B cell (primary cell): ENCODE measurements at regions not wholly inside any gene's neighbourhood (a gene's known extent, or its start where the extent isn't known, plus 50 kb on each side); places are given as distances from the start of the nearest gene placed in this dataset.

ENCODE experiments used
- ATAC-seq: fragments of 200-7000 bp; cut with Tn5 transposase; one replicate; pipeline ENCODE4 v1.10.0; 2021; ENCODE audit warnings: low read depth, mild to moderate bottlenecking, moderate number of reproducible peaks, moderate library complexity
- CTCF ChIA-PET: fragments of 350-600 bp; sonication (Branson Sonifier 250); formaldehyde crosslinking; loops from one replicate; lab custom pipeline; 2021; ENCODE audit warnings: antibody characterized with exemption, inconsistent platforms; lab: Charles Lee
- POLR2A ChIA-PET: fragments of 350-600 bp; sonication (Branson Sonifier 250); formaldehyde crosslinking; loops from one replicate; lab custom pipeline; 2021; ENCODE audit warnings: antibody characterized with exemption; lab: Charles Lee
- DNase-seq: peaks from one replicate; pipeline ENCODE4 v3.0.0; 2013
- H2AFZ ChIP-seq: 2 replicates; pipeline ENCODE4 v1.6.1; 2012; ENCODE audit warnings: mild to moderate bottlenecking, low read depth, low read length; ENCODE audit not compliant: insufficient read depth, poor library complexity, severe bottlenecking
- H3K27ac ChIP-seq, 2 donors: 1 replicate in 1 of 2; 2 replicates in 1 of 2; pipeline ENCODE4 v1.5.1; 2012 to 2013; ENCODE audit warnings: low read length in 2 of 2, mild to moderate bottlenecking in 2 of 2, moderate library complexity in 1 of 2
- H3K27me3 ChIP-seq, 4 experiments: fragments of 200-600 bp in 1 of 4; sonication (generic) in 1 of 4; replicated peaks in 1 of 4; 1 replicate in 2 of 4; 2 replicates in 2 of 4; pipeline versions ENCODE4 v1.6.1 to v1.7.0; 2013 to 2016; ENCODE audit warnings: low read length in 3 of 4, mild to moderate bottlenecking in 2 of 4, mixed read lengths in 1 of 4, moderate library complexity in 1 of 4; ENCODE audit not compliant: insufficient read depth in 4 of 4, control insufficient read depth in 3 of 4; ENCODE audit errors: control extremely low read depth in 1 of 4
- H3K36me3 ChIP-seq, 2 experiments: replicated peaks in 1 of 2; 1 replicate in 1 of 2; 2 replicates in 1 of 2; pipeline versions ENCODE4 v1.6.1 to v1.7.1; 2013; ENCODE audit warnings: low read length in 1 of 2; ENCODE audit not compliant: insufficient read depth in 2 of 2, control insufficient read depth in 1 of 2; ENCODE audit errors: control extremely low read depth in 1 of 2, extremely low read depth in 1 of 2
- H3K4me1 ChIP-seq, 2 donors: fragments of 200-600 bp in 1 of 2; sonication (generic) in 1 of 2; 1 replicate in 1 of 2; 2 replicates in 1 of 2; pipeline versions ENCODE4 v1.5.1 to v1.6.1; 2013 to 2017; ENCODE audit warnings: low read length in 2 of 2; ENCODE audit not compliant: control insufficient read depth in 2 of 2, insufficient read depth in 2 of 2
- H3K4me2 ChIP-seq: replicated peaks from 2 replicates; pipeline ENCODE3; 2012; ENCODE audit warnings: mild to moderate bottlenecking, low read depth, low read length; ENCODE audit not compliant: poor library complexity, severe bottlenecking
- H3K4me3 ChIP-seq, 5 experiments: fragments of 200-600 bp in 1 of 5; sonication (generic) in 1 of 5; 1 replicate in 3 of 5; 2 replicates in 2 of 5; pipeline versions ENCODE4 v1.5.1 to v1.7.0; 2011 to 2016; ENCODE audit warnings: low read length in 4 of 5, mild to moderate bottlenecking in 4 of 5, low read depth in 2 of 5, control low read depth in 1 of 5, moderate library complexity in 1 of 5; ENCODE audit not compliant: insufficient read depth in 1 of 5; ENCODE audit errors: control extremely low read depth in 1 of 5, extremely low read depth in 1 of 5
- H3K79me2 ChIP-seq: fragments of 200-600 bp; sonication (generic); one replicate; pipeline ENCODE4 v1.6.0; 2016; ENCODE audit warnings: low read length; ENCODE audit not compliant: control insufficient read depth, insufficient read depth
- H3K9ac ChIP-seq: fragments of 200-600 bp; sonication (generic); 2 replicates; pipeline ENCODE4 v1.6.1; 2017; ENCODE audit warnings: mild to moderate bottlenecking, low read length, moderate library complexity
- H3K9me3 ChIP-seq, 3 donors: one replicate each; pipeline versions ENCODE4 v1.6.1 to v1.7.1; 2013; ENCODE audit warnings: low read length in 2 of 3; ENCODE audit not compliant: control insufficient read depth in 2 of 3, insufficient read depth in 1 of 3; ENCODE audit errors: control extremely low read depth in 1 of 3
- H4K20me1 ChIP-seq: 2 replicates; pipeline ENCODE4 v1.6.0; 2012; ENCODE audit warnings: mild to moderate bottlenecking, low read length; ENCODE audit not compliant: insufficient read depth, control insufficient read depth, poor library complexity, severe bottlenecking
- H3K27ac Mint-ChIP-seq: one replicate; pipeline ENCODE4 v1.8.0; 2021; ENCODE audit warnings: mixed read lengths
- H3K27me3 Mint-ChIP-seq: one replicate; pipeline ENCODE4 v1.8.0; 2021; ENCODE audit warnings: mixed read lengths
- H3K4me1 Mint-ChIP-seq: one replicate; pipeline ENCODE4 v1.8.0; 2021; ENCODE audit warnings: mixed read lengths
- H3K4me3 Mint-ChIP-seq: one replicate; pipeline ENCODE4 v1.8.0; 2021; ENCODE audit warnings: mixed read lengths
- H3K9me3 Mint-ChIP-seq: one replicate; pipeline ENCODE4 v1.8.0; 2022; ENCODE audit warnings: mixed read lengths; ENCODE audit not compliant: insufficient read depth
- EZH2 ChIP-seq: IDR thresholded peaks from 2 replicates; pipeline ENCODE4 v1.6.1; 2012; ENCODE audit warnings: borderline replicate concordance, low read depth, mild to moderate bottlenecking, moderate library complexity, low read length; ENCODE audit not compliant: insufficient read depth, poor library complexity, severe bottlenecking
- WGBS: methylation state at CpG from one replicate; pipeline ENCODE4 v1.1.5; 2013; ENCODE audit warnings: missing lambda C conversion rate; ENCODE audit not compliant: insufficient coverage; 5-methylcytosine and 5-hydroxymethylcytosine counted together
- intact Hi-C: fragments of 100-400 bp; cut with micrococcal nuclease; formaldehyde crosslinking; loops from one replicate; pipeline ENCODE4 v1.10.0; 2022
- TF ChIP-seq, protein P1 (sequence below): fragments of 200-600 bp; IDR thresholded peaks from one replicate; pipeline ENCODE4 v1.8.0; 2022; ENCODE audit warnings: antibody characterized with exemption, mild to moderate bottlenecking

DNA sequence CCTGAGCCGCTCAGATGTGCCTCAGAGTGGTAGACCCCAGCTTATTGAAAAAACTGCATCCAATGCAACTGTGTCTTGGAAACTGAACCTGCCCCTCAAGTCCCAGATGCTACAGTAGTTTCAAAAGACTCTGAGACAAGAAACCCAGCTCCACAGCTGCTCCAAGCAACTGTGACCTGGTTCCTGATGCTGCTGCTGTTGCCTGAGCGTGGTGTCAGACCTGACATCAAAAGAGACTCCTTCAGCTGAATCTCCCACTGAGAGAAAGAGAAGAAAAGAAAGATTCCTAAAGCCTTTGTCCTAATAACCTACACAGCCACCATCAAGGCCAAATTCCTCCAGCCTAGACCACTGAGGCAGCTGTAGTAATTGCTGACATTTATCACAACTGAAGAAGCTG, 630.1 kb downstream of the STIM2 start:
- TF ChIP-seq, protein P1, sequence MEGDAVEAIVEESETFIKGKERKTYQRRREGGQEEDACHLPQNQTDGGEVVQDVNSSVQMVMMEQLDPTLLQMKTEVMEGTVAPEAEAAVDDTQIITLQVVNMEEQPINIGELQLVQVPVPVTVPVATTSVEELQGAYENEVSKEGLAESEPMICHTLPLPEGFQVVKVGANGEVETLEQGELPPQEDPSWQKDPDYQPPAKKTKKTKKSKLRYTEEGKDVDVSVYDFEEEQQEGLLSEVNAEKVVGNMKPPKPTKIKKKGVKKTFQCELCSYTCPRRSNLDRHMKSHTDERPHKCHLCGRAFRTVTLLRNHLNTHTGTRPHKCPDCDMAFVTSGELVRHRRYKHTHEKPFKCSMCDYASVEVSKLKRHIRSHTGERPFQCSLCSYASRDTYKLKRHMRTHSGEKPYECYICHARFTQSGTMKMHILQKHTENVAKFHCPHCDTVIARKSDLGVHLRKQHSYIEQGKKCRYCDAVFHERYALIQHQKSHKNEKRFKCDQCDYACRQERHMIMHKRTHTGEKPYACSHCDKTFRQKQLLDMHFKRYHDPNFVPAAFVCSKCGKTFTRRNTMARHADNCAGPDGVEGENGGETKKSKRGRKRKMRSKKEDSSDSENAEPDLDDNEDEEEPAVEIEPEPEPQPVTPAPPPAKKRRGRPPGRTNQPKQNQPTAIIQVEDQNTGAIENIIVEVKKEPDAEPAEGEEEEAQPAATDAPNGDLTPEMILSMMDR: no peak
- no peak for TF ChIP-seq EZH2
- intact Hi-C loops: no loop called here
- Mint-ChIP-seq H3K4me1 (no peaks in the 10 kb centered on the region), H3K4me3 (no peak overlapping the region), H3K27me3 (no peaks in the 10 kb centered on the region), H3K9me3 (no peaks in the 10 kb centered on the region), H3K27ac (no peak overlapping the region)
- Histone ChIP-seq H3K27ac (no peak overlapping the region), H3K4me3 (no peak overlapping the region), H3K79me2 (no peaks in the 10 kb centered on the region), H4K20me1 (no peaks in the 10 kb centered on the region), H3K27me3 (no peaks in the 10 kb centered on the region), H3K4me1 (no peaks in the 10 kb centered on the region), H3K9ac (no peak overlapping the region), H2AFZ (no peak overlapping the region), H3K36me3 (no peaks in the 10 kb centered on the region), H3K9me3 (no peaks in the 10 kb centered on the region), H3K4me2 (no peak overlapping the region)
- ChIA-PET POLR2A (no interaction called here), CTCF (no interaction called here)
- DNase-seq: no peak
- WGBS: 93% methylated on average over 1 of the region's 2 CpGs
- no peak for ATAC-seq

DNA sequence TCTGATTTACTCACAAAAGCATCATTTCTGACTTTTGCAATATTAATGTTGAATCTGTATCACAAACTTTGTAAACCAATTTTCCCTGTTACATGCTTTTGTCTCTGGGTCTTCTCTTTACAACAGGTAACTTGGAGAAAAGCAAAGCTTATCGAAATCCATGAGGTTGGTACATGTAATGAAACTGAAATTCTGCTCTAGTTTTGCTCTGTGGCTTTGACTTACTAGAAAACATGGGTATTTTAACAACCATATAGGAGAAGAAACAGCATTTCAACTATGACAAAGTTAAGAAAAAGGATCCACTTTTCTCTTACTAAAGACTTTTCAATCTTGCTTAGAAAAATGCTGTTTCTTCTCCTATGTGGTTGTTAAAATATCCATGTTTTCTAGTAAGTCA, 645.8 kb downstream of the STIM2 start:
- intact Hi-C loops: no loop called here
- H4K20me1 ChIP-seq: no peaks in the 10 kb centered on the region
- no peaks in the 10 kb centered on the region for H3K4me1 ChIP-seq
- no peak overlapping the region for H3K4me2 ChIP-seq
- H3K9me3 ChIP-seq: peaks cover 0 to 2% (median 0%) of the 10 kb centered on the region in 3 donors
- no peak for TF ChIP-seq EZH2
- TF ChIP-seq, protein P1: no peak
- WGBS: no CpG with 5 or more reads among the region's 1 CpG
- ATAC-seq (no peak), DNase-seq (no peak)
- no peak overlapping the region for H3K9ac ChIP-seq
- no peak overlapping the region for H2AFZ ChIP-seq
- CTCF ChIA-PET: no interaction called here
- H3K27me3 ChIP-seq: no peaks in the 10 kb centered on the region
- no peak overlapping the region for H3K27ac Mint-ChIP-seq
- POLR2A ChIA-PET: no interaction called here
- H3K4me3 ChIP-seq: no peak overlapping the region
- H3K27ac ChIP-seq: no peak overlapping the region
- H3K79me2 ChIP-seq: no peaks in the 10 kb centered on the region
- no peaks in the 10 kb centered on the region for H3K9me3 Mint-ChIP-seq
- no peaks in the 10 kb centered on the region for H3K36me3 ChIP-seq
- H3K4me1 Mint-ChIP-seq: no peaks in the 10 kb centered on the region
- H3K27me3 Mint-ChIP-seq: no peaks in the 10 kb centered on the region
- H3K4me3 Mint-ChIP-seq: no peak overlapping the region
